HEK293 (cell line): ENCODE measurements at regions not wholly inside any gene's neighbourhood (a gene's known extent, or its start where the extent isn't known, plus 50 kb on each side); places are given as distances from the start of the nearest gene placed in this dataset.

Source experiments
- CTCF ChIA-PET: fragments of 350-600 bp; formaldehyde crosslinking; extraction: SDS; loops from one replicate; lab custom pipeline; 2021; ENCODE audit warnings: antibody characterized with exemption; lab: Yijun Ruan, JAX
- POLR2A ChIA-PET: fragments of 300-600 bp; formaldehyde crosslinking; extraction: SDS; loops from one replicate; lab custom pipeline; 2020; ENCODE audit warnings: antibody characterized with exemption, inconsistent platforms; lab: Yijun Ruan, JAX
- H3K27ac ChIP-seq: fragments of 200-500 bp; sonication (Bioruptor generic); 2 replicates; pipeline ENCODE4 v1.5.1; 2014; ENCODE audit warnings: low read depth, low read length, control low read depth, inconsistent platforms; ENCODE audit errors: extremely low read depth
- H3K36me3 ChIP-seq, 2 experiments: fragments of 200-500 bp in 1 of 2; sonication (Bioruptor generic) in 1 of 2; 1 replicate in 1 of 2; 2 replicates in 1 of 2; pipeline ENCODE4 v1.5.1; 2014 to 2017; ENCODE audit warnings: inconsistent platforms in 2 of 2, low read length in 2 of 2; ENCODE audit not compliant: control insufficient read depth in 2 of 2, insufficient read depth in 1 of 2
- H3K4me1 ChIP-seq: fragments of 200-500 bp; sonication (Bioruptor generic); 2 replicates; pipeline ENCODE4 v1.5.1; 2014; ENCODE audit warnings: mild to moderate bottlenecking, low read length, inconsistent platforms; ENCODE audit not compliant: control insufficient read depth, insufficient read depth
- H3K4me3 ChIP-seq: 2 replicates; pipeline ENCODE4 v1.5.1; 2011; ENCODE audit warnings: low read depth, mild to moderate bottlenecking, control low read depth, low read length, moderate library complexity
- H3K9me3 ChIP-seq: fragments of 200-500 bp; sonication (Bioruptor generic); 2 replicates; pipeline ENCODE4 v1.5.1; 2014; ENCODE audit warnings: low read depth, low read length, inconsistent platforms; ENCODE audit not compliant: control insufficient read depth, insufficient read depth
- BCL11B ChIP-seq: fragments of 450-650 bp; formaldehyde crosslinking; IDR thresholded peaks from 2 replicates; pipeline ENCODE4 v1.5.1; 2016; ENCODE audit warnings: low read depth, missing biosample characterization, missing genetic modification characterization
- FEZF1 ChIP-seq: fragments of 450-650 bp; formaldehyde crosslinking; IDR thresholded peaks from 2 replicates; pipeline ENCODE4 v1.5.1; 2016; ENCODE audit warnings: missing biosample characterization, missing genetic modification characterization
- GLI4 ChIP-seq: fragments of 450-650 bp; formaldehyde crosslinking; IDR thresholded peaks from 2 replicates; pipeline ENCODE4 v1.5.1; 2016; ENCODE audit warnings: missing biosample characterization, missing genetic modification characterization
- IKZF3 ChIP-seq: fragments of 450-650 bp; IDR thresholded peaks from 2 replicates; pipeline ENCODE4 v1.5.0; 2018; ENCODE audit warnings: missing biosample characterization, mild to moderate bottlenecking, missing genetic modification characterization, moderate library complexity
- KLF16 ChIP-seq: fragments of 450-650 bp; formaldehyde crosslinking; IDR thresholded peaks from 2 replicates; pipeline ENCODE4 v1.5.1; 2017; ENCODE audit warnings: missing biosample characterization, missing genetic modification characterization
- KLF9 ChIP-seq: fragments of 450-650 bp; formaldehyde crosslinking; IDR thresholded peaks from 2 replicates; pipeline ENCODE4 v1.5.1; 2016; ENCODE audit warnings: missing biosample characterization, missing genetic modification characterization, low read depth
- REPIN1 ChIP-seq: fragments of 450-650 bp; formaldehyde crosslinking; IDR thresholded peaks from 2 replicates; pipeline ENCODE4 v1.5.1; 2017; ENCODE audit warnings: missing biosample characterization, missing genetic modification characterization, low read depth
- WT1 ChIP-seq: fragments of 450-650 bp; formaldehyde crosslinking; IDR thresholded peaks from 2 replicates; pipeline ENCODE4 v1.5.1; 2016; ENCODE audit warnings: missing biosample characterization, missing genetic modification characterization
- YY1 ChIP-seq: fragments of 450-650 bp; formaldehyde crosslinking; IDR thresholded peaks from 2 replicates; pipeline ENCODE4 v1.5.1; 2018; ENCODE audit warnings: missing biosample characterization, missing genetic modification characterization
- YY2 ChIP-seq: fragments of 450-650 bp; formaldehyde crosslinking; IDR thresholded peaks from 2 replicates; pipeline ENCODE4 v1.5.1; 2016; ENCODE audit warnings: missing biosample characterization, missing genetic modification characterization
- ZFHX2 ChIP-seq: fragments of 450-650 bp; formaldehyde crosslinking; conservative IDR thresholded peaks from 2 replicates; pipeline ENCODE4 v1.5.1; 2016; ENCODE audit warnings: missing biosample characterization, missing genetic modification characterization
- ZFP3 ChIP-seq: fragments of 450-650 bp; formaldehyde crosslinking; IDR thresholded peaks from 2 replicates; pipeline ENCODE4 v1.5.1; 2016; ENCODE audit warnings: low read depth, missing biosample characterization, missing genetic modification characterization
- ZNF140 ChIP-seq: fragments of 450-650 bp; formaldehyde crosslinking; IDR thresholded peaks from 2 replicates; pipeline ENCODE4 v1.5.1; 2016; ENCODE audit warnings: missing biosample characterization, missing genetic modification characterization
- ZNF248 ChIP-seq: fragments of 450-650 bp; formaldehyde crosslinking; IDR thresholded peaks from 2 replicates; pipeline ENCODE4 v1.5.1; 2017; ENCODE audit warnings: missing biosample characterization, missing genetic modification characterization
- ZNF37A ChIP-seq: fragments of 450-650 bp; IDR thresholded peaks from 2 replicates; pipeline ENCODE4 v1.5.1; 2018; ENCODE audit warnings: missing biosample characterization, missing genetic modification characterization
- ZNF394 ChIP-seq: fragments of 450-650 bp; formaldehyde crosslinking; IDR thresholded peaks from 2 replicates; pipeline ENCODE4 v1.5.1; 2016; ENCODE audit warnings: missing biosample characterization, missing genetic modification characterization, mild to moderate bottlenecking, moderate library complexity, borderline replicate concordance
- ZNF510 ChIP-seq: fragments of 450-650 bp; formaldehyde crosslinking; IDR thresholded peaks from 2 replicates; pipeline ENCODE4 v1.5.1; 2018; ENCODE audit warnings: mild to moderate bottlenecking, missing genetic modification characterization, missing biosample characterization; ENCODE audit not compliant: insufficient replicate concordance
- ZNF560 ChIP-seq: fragments of 450-650 bp; formaldehyde crosslinking; IDR thresholded peaks from 2 replicates; pipeline ENCODE4 v1.5.1; 2017; ENCODE audit warnings: missing biosample characterization, missing genetic modification characterization, borderline replicate concordance
- ZNF596 ChIP-seq: fragments of 450-650 bp; IDR thresholded peaks from 2 replicates; pipeline ENCODE4 v1.5.0; 2018; ENCODE audit warnings: missing biosample characterization, mild to moderate bottlenecking, missing genetic modification characterization, moderate library complexity
- ZNF626 ChIP-seq: fragments of 450-650 bp; sonication (Bioruptor Pico); formaldehyde crosslinking; IDR thresholded peaks from 2 replicates; pipeline ENCODE4 v1.5.1; 2018; ENCODE audit warnings: missing biosample characterization, missing genetic modification characterization, inconsistent platforms
- ZNF629 ChIP-seq: fragments of 450-650 bp; formaldehyde crosslinking; IDR thresholded peaks from 2 replicates; pipeline ENCODE4 v1.5.1; 2017; ENCODE audit warnings: missing biosample characterization, missing genetic modification characterization
- ZNF677 ChIP-seq: fragments of 450-650 bp; IDR thresholded peaks from 2 replicates; pipeline ENCODE4 v1.5.0; 2018; ENCODE audit warnings: missing biosample characterization, mild to moderate bottlenecking, missing genetic modification characterization, moderate library complexity
- ZNF747 ChIP-seq: fragments of 450-650 bp; formaldehyde crosslinking; IDR thresholded peaks from 2 replicates; pipeline ENCODE4 v1.5.1; 2016; ENCODE audit warnings: missing biosample characterization, missing genetic modification characterization
- TF ChIP-seq, protein P1 (sequence below): fragments of 450-650 bp; formaldehyde crosslinking; IDR thresholded peaks from 2 replicates; pipeline ENCODE4 v1.5.1; 2017; ENCODE audit warnings: missing biosample characterization, missing genetic modification characterization
- TF ChIP-seq, protein P2 (sequence below): fragments of 450-650 bp; formaldehyde crosslinking; IDR thresholded peaks from 2 replicates; pipeline ENCODE4; 2016; ENCODE audit warnings: missing biosample characterization, missing genetic modification characterization
- TF ChIP-seq, protein P3 (sequence below): fragments of 450-650 bp; formaldehyde crosslinking; IDR thresholded peaks from 2 replicates; pipeline ENCODE4 v1.5.1; 2017; ENCODE audit warnings: missing biosample characterization, mild to moderate bottlenecking, missing genetic modification characterization, moderate library complexity
- TF ChIP-seq, protein P4 (sequence below): fragments of 450-650 bp; formaldehyde crosslinking; IDR thresholded peaks from 2 replicates; pipeline ENCODE4 v1.5.1; 2016; ENCODE audit warnings: missing biosample characterization, missing genetic modification characterization
- TF ChIP-seq, protein P5 (sequence below): fragments of 450-650 bp; formaldehyde crosslinking; IDR thresholded peaks from 2 replicates; pipeline ENCODE4 v1.5.0; 2017; ENCODE audit warnings: missing biosample characterization, missing genetic modification characterization, borderline replicate concordance

DNA sequence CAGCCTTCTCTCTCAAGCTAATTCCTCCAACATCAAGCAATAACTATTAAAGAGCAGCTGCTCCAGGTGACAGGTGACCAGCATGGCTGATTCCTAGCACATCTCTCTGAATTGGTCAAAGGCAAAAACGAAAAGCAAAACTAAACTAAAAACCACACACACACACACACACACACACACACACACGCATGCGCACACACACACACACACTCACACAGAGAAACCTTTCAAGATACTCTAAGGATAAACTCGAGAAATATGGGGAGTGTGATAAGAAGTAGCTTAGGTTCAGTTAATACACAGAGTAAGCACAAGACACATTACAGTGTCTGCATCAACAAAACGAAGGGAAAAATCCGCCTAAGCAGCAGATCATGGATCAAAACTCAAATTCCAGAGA, 74.5 kb upstream of the FZD7 start:
- H3K9me3 ChIP-seq = no peaks in the 10 kb centered on the region
- H3K36me3 ChIP-seq = no peaks in the 10 kb centered on the region
- H3K4me1 ChIP-seq = no peaks in the 10 kb centered on the region
- ChIA-PET POLR2A (no interaction called here), CTCF (interaction anchor here (0.5 kb wide), 1 partner anchor 18 kb away, joined by 3 read pairs; no protein-coding TSS in a partner anchor)
- H3K27ac ChIP-seq = no peak overlapping the region
- TF ChIP-seq WT1 (tag by site-specific recombination) = no peak
- TF ChIP-seq, protein P1, sequence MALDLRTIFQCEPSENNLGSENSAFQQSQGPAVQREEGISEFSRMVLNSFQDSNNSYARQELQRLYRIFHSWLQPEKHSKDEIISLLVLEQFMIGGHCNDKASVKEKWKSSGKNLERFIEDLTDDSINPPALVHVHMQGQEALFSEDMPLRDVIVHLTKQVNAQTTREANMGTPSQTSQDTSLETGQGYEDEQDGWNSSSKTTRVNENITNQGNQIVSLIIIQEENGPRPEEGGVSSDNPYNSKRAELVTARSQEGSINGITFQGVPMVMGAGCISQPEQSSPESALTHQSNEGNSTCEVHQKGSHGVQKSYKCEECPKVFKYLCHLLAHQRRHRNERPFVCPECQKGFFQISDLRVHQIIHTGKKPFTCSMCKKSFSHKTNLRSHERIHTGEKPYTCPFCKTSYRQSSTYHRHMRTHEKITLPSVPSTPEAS (tag by site-specific recombination) = peak; percentile 59
- no peak for TF ChIP-seq FEZF1 (tag by site-specific recombination)
- no peak for TF ChIP-seq ZNF747 (tag by site-specific recombination)
- no peak for TF ChIP-seq ZNF629 (tag by site-specific recombination)
- no peak overlapping the region for H3K4me3 ChIP-seq

DNA sequence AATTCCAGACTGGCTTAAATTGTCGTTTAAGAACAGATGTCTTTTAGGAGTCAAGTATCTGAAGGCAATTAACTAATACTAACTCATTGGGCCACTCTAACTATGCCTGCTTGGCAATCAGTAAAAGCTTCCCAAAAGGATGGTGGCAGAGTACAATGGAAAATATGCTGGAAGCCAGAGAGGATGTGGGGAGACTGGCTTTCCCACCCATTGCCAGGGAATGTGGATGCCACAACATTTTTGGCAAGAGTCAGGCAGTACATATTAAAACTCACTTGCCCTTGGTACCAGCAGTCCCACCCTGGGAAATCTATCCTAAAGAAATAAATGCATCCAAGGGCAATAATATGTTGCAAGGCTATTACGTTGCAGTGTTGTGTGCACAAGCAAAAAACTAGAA, 74.0 kb upstream of the FZD7 start:
- POLR2A ChIA-PET = no interaction called here
- Histone ChIP-seq H3K4me3 (no peak overlapping the region), H3K36me3 (no peaks in the 10 kb centered on the region), H3K9me3 (no peaks in the 10 kb centered on the region), H3K4me1 (no peaks in the 10 kb centered on the region), H3K27ac (no peak overlapping the region)
- CTCF ChIA-PET = no interaction called here
- TF ChIP-seq, protein P2, sequence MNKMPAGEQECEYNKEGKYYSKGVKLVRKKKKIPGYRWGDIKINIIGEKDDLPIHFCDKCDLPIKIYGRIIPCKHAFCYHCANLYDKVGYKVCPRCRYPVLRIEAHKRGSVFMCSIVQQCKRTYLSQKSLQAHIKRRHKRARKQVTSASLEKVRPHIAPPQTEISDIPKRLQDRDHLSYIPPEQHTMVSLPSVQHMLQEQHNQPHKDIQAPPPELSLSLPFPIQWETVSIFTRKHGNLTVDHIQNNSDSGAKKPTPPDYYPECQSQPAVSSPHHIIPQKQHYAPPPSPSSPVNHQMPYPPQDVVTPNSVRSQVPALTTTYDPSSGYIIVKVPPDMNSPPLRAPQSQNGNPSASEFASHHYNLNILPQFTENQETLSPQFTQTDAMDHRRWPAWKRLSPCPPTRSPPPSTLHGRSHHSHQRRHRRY (tag by site-specific recombination) = no peak
- no peak for TF ChIP-seq ZNF37A (tag by site-specific recombination)
- TF ChIP-seq BCL11B = no peak
- TF ChIP-seq, protein P3, sequence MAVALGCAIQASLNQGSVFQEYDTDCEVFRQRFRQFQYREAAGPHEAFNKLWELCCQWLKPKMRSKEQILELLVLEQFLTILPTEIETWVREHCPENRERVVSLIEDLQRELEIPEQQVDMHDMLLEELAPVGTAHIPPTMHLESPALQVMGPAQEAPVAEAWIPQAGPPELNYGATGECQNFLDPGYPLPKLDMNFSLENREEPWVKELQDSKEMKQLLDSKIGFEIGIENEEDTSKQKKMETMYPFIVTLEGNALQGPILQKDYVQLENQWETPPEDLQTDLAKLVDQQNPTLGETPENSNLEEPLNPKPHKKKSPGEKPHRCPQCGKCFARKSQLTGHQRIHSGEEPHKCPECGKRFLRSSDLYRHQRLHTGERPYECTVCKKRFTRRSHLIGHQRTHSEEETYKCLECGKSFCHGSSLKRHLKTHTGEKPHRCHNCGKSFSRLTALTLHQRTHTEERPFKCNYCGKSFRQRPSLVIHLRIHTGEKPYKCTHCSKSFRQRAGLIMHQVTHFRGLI (tag by site-specific recombination) = no peak
- TF ChIP-seq KLF16 (tag by site-specific recombination) = no peak
- no peak for TF ChIP-seq ZNF510
- no peak for TF ChIP-seq ZFHX2 (tag by site-specific recombination)
- no peak for TF ChIP-seq ZFP3 (tag by site-specific recombination)
- TF ChIP-seq ZNF140 = no peak
- TF ChIP-seq ZNF560 (tag by site-specific recombination) = no peak
- no peak for TF ChIP-seq ZNF248
- no peak for TF ChIP-seq ZNF626 (tag by site-specific recombination)
- TF ChIP-seq ZNF677 = no peak

DNA sequence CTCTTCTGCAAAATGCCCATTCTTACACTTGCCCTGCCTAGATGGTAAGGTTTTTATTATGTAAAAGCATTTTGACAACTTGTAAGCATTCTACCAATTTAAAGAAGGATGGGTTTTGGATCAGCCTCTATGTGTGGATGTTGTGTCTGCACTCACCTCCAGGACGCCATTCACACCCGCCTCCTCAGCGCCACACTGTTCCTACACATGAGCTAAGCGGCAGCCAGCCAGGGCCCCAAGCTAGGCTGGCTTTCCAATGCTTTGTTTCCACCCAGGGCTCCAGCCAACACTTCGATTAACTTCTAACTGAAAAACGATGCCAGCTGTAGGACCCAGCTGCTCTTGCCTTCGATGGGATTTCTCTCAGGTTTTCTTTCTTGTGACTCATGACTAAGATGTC, 73.3 kb upstream of the FZD7 start:
- CTCF ChIA-PET = interaction anchor here (0.7 kb wide), 1 partner anchor 70 kb away, joined by 4 read pairs; no protein-coding TSS in a partner anchor
- H3K4me3 ChIP-seq = no peak overlapping the region
- H3K36me3 ChIP-seq = no peaks in the 10 kb centered on the region
- H3K27ac ChIP-seq = no peak overlapping the region
- H3K4me1 ChIP-seq = no peaks in the 10 kb centered on the region
- H3K9me3 ChIP-seq = no peaks in the 10 kb centered on the region
- POLR2A ChIA-PET = no interaction called here
- TF ChIP-seq IKZF3 (tag by site-specific recombination) (no peak), ZNF596 (tag by site-specific recombination) (no peak), YY2 (tag by site-specific recombination) (no peak), KLF9 (no peak), GLI4 (tag by site-specific recombination) (no peak), YY1 (tag by site-specific recombination) (no peak), REPIN1 (tag by site-specific recombination) (no peak), ZNF394 (tag by site-specific recombination) (no peak)
- TF ChIP-seq, protein P4, sequence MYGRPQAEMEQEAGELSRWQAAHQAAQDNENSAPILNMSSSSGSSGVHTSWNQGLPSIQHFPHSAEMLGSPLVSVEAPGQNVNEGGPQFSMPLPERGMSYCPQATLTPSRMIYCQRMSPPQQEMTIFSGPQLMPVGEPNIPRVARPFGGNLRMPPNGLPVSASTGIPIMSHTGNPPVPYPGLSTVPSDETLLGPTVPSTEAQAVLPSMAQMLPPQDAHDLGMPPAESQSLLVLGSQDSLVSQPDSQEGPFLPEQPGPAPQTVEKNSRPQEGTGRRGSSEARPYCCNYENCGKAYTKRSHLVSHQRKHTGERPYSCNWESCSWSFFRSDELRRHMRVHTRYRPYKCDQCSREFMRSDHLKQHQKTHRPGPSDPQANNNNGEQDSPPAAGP (tag by site-specific recombination) = no peak
- TF ChIP-seq, protein P5, sequence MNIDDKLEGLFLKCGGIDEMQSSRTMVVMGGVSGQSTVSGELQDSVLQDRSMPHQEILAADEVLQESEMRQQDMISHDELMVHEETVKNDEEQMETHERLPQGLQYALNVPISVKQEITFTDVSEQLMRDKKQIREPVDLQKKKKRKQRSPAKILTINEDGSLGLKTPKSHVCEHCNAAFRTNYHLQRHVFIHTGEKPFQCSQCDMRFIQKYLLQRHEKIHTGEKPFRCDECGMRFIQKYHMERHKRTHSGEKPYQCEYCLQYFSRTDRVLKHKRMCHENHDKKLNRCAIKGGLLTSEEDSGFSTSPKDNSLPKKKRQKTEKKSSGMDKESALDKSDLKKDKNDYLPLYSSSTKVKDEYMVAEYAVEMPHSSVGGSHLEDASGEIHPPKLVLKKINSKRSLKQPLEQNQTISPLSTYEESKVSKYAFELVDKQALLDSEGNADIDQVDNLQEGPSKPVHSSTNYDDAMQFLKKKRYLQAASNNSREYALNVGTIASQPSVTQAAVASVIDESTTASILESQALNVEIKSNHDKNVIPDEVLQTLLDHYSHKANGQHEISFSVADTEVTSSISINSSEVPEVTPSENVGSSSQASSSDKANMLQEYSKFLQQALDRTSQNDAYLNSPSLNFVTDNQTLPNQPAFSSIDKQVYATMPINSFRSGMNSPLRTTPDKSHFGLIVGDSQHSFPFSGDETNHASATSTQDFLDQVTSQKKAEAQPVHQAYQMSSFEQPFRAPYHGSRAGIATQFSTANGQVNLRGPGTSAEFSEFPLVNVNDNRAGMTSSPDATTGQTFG (tag by site-specific recombination) = no peak
